IMR-90 (cell line): ENCODE measurements at regions not wholly inside any gene's neighbourhood (a gene's known extent, or its start where the extent isn't known, plus 50 kb on each side); places are given as distances from the start of the nearest gene placed in this dataset.

Experiments used
- ATAC-seq: fragments of 200-7000 bp; cut with Tn5 transposase; 2 replicates; pipeline ENCODE4 v1.9.1; 2020; ENCODE audit warnings: low read depth, mild to moderate bottlenecking, moderate library complexity
- BruUV-seq: library from RNA; stranded (reverse); fragments of 400-500 nt; replicated peaks from 2 replicates; lab custom pipeline; 2021; lab: Mats Ljungman, UMichigan
- CTCF ChIA-PET: fragments of 300-600 bp; formaldehyde crosslinking; extraction: SDS; loops from one replicate; lab custom pipeline; 2021; ENCODE audit warnings: antibody characterized with exemption; lab: Yijun Ruan, JAX
- POLR2A ChIA-PET: fragments of 300-600 bp; sonication (Branson Sonifier 250); formaldehyde crosslinking; loops from one replicate; lab custom pipeline; 2022; ENCODE audit warnings: antibody characterized with exemption; ENCODE audit not compliant: unreplicated experiment; lab: Charles Lee
- DNase-seq: peaks from one replicate; pipeline ENCODE4 v3.0.0; 2013
- H2AFZ ChIP-seq: replicated peaks from 2 replicates; pipeline ENCODE3; 2013; ENCODE audit warnings: low read length, mild to moderate bottlenecking; ENCODE audit not compliant: poor library complexity
- H2AK5ac ChIP-seq: 2 replicates; pipeline ENCODE4 v1.6.1; 2013; ENCODE audit warnings: low read depth, low read length, inconsistent platforms
- H2AK9ac ChIP-seq: replicated peaks from 2 replicates; pipeline ENCODE3; 2013; ENCODE audit warnings: mild to moderate bottlenecking, low read depth, low read length, moderate library complexity; ENCODE audit not compliant: poor library complexity
- H2BK120ac ChIP-seq: 2 replicates; pipeline ENCODE4 v1.6.1; 2013; ENCODE audit warnings: low read depth, low read length, inconsistent platforms
- H2BK15ac ChIP-seq: 3 replicates; pipeline ENCODE4 v1.6.1; 2013; ENCODE audit warnings: low read depth, low read length, inconsistent platforms
- H2BK20ac ChIP-seq: 2 replicates; pipeline ENCODE4 v1.6.1; 2013; ENCODE audit warnings: low read depth, mild to moderate bottlenecking, inconsistent platforms, low read length, moderate library complexity
- H2BK5ac ChIP-seq: 2 replicates; pipeline ENCODE4 v1.6.1; 2013; ENCODE audit warnings: mild to moderate bottlenecking, low read depth, low read length, inconsistent platforms; ENCODE audit not compliant: poor library complexity, severe bottlenecking
- H3K14ac ChIP-seq: replicated peaks from 2 replicates; pipeline ENCODE4 v1.6.1; 2013; ENCODE audit warnings: low read depth, low read length, inconsistent platforms
- H3K18ac ChIP-seq: 2 replicates; pipeline ENCODE4 v1.6.1; 2013; ENCODE audit warnings: low read depth, low read length, control low read depth
- H3K23ac ChIP-seq: 2 replicates; pipeline ENCODE4 v1.6.1; 2013; ENCODE audit warnings: low read depth, low read length, inconsistent platforms
- H3K27ac ChIP-seq: 2 replicates; pipeline ENCODE4 v1.5.1; 2013; ENCODE audit warnings: mild to moderate bottlenecking, control low read depth, low read length; ENCODE audit not compliant: insufficient read depth
- H3K27me3 ChIP-seq: 2 replicates; pipeline ENCODE4 v1.6.1; 2013; ENCODE audit warnings: low read length; ENCODE audit not compliant: control insufficient read depth, insufficient read depth
- H3K36me3 ChIP-seq: 2 replicates; pipeline ENCODE4 v1.6.1; 2013; ENCODE audit warnings: low read length, mixed read lengths; ENCODE audit not compliant: control insufficient read depth, insufficient read depth
- H3K4ac ChIP-seq: 2 replicates; pipeline ENCODE4 v1.6.1; 2013; ENCODE audit warnings: low read depth, low read length, inconsistent platforms
- H3K4me1 ChIP-seq: 2 replicates; pipeline ENCODE4 v1.6.1; 2013; ENCODE audit warnings: low read length, mixed read lengths; ENCODE audit not compliant: control insufficient read depth, insufficient read depth
- H3K4me2 ChIP-seq: 2 replicates; pipeline ENCODE4 v1.6.1; 2013; ENCODE audit warnings: low read depth, mild to moderate bottlenecking, control low read depth, low read length, moderate library complexity
- H3K4me3 ChIP-seq: 2 replicates; pipeline ENCODE4 v1.5.1; 2013; ENCODE audit warnings: low read depth, mild to moderate bottlenecking, control low read depth, low read length, moderate library complexity; ENCODE audit not compliant: insufficient read depth
- H3K56ac ChIP-seq: 2 replicates; pipeline ENCODE4 v1.6.1; 2013; ENCODE audit warnings: low read length, inconsistent platforms; ENCODE audit not compliant: insufficient read depth; ENCODE audit errors: extremely low read depth
- H3K79me1 ChIP-seq, 2 experiments: 2 replicates each; pipeline ENCODE4 v1.6.1; 2013; ENCODE audit warnings: low read length in 2 of 2, inconsistent platforms in 1 of 2, low read depth in 1 of 2
- H3K9ac ChIP-seq: 2 replicates; pipeline ENCODE4 v1.6.1; 2013; ENCODE audit warnings: low read depth, low read length, control low read depth
- H3K9me1 ChIP-seq: 2 replicates; pipeline ENCODE4 v1.6.1; 2013; ENCODE audit warnings: low read length, inconsistent platforms; ENCODE audit not compliant: insufficient read depth
- H3K9me3 ChIP-seq: 2 replicates; pipeline ENCODE4 v1.6.1; 2013; ENCODE audit warnings: low read length; ENCODE audit not compliant: control insufficient read depth, insufficient read depth
- H4K20me1 ChIP-seq: 2 replicates; pipeline ENCODE4 v1.6.1; 2013; ENCODE audit warnings: low read length, inconsistent platforms; ENCODE audit not compliant: insufficient read depth
- H4K5ac ChIP-seq: 2 replicates; pipeline ENCODE4 v1.6.1; 2013; ENCODE audit warnings: mild to moderate bottlenecking, low read depth, low read length, control low read depth
- H4K8ac ChIP-seq, 2 experiments: 2 replicates each; pipeline ENCODE4 v1.6.1; 2013; ENCODE audit warnings: low read depth in 2 of 2, low read length in 2 of 2, control low read depth in 1 of 2, inconsistent platforms in 1 of 2
- H4K91ac ChIP-seq: 2 replicates; pipeline ENCODE4 v1.6.1; 2013; ENCODE audit warnings: low read depth, low read length, inconsistent platforms; ENCODE audit not compliant: insufficient read depth
- BHLHE40 ChIP-seq: fragments of 150-350 bp; IDR thresholded peaks from 2 replicates; pipeline ENCODE4 v1.6.1; 2016; ENCODE audit warnings: mild to moderate bottlenecking, low read depth, low read length
- CHD1 ChIP-seq: IDR thresholded peaks from 2 replicates; pipeline ENCODE4 v1.6.1; 2012; ENCODE audit warnings: low read depth, low read length, improper control_type of control experiment
- FOS ChIP-seq: fragments of 150-350 bp; IDR thresholded peaks from 2 replicates; pipeline ENCODE4 v1.6.1; 2016; ENCODE audit warnings: low read depth, low read length
- MAFK ChIP-seq: IDR thresholded peaks from 2 replicates; pipeline ENCODE4 v1.6.1; 2012; ENCODE audit warnings: low read depth, low read length, improper control_type of control experiment
- WGBS, 2 experiments: methylation state at CpG; one replicate each; pipeline versions ENCODE4 v1.1.5 to v1.1.7; 2013; ENCODE audit warnings: missing lambda C conversion rate in 2 of 2; ENCODE audit not compliant: insufficient read length in 1 of 2; ENCODE audit errors: extremely low coverage in 2 of 2; 5-methylcytosine and 5-hydroxymethylcytosine counted together
- dilution Hi-C: fragments of 300-500 bp; cut with HindIII; formaldehyde crosslinking; loops from one replicate; pipeline ENCODE4 v1.14.3; 2018; ENCODE audit warnings: low sequenced_read_pairs; ENCODE audit not compliant: unreplicated experiment
- in situ Hi-C: fragments of 300-500 bp; cut with MboI; formaldehyde crosslinking; loops from 3 replicates; pipeline ENCODE4 v1.14.3; 2019; ENCODE audit warnings: low sequenced_read_pairs, inconsistent platforms, mixed read lengths
- intact Hi-C: fragments of 100-400 bp; cut with micrococcal nuclease; formaldehyde crosslinking; loops from 2 replicates; pipeline ENCODE4 v1.10.0; 2022
- TF ChIP-seq, protein P1 (sequence below): conservative IDR thresholded peaks from 2 replicates; pipeline ENCODE4 v1.5.1; 2012; ENCODE audit warnings: mild to moderate bottlenecking, low read depth, low read length, improper control_type of control experiment
- TF ChIP-seq, protein P2 (sequence below): fragments of 150-350 bp; IDR thresholded peaks from 2 replicates; pipeline ENCODE4 v1.6.1; 2016; ENCODE audit warnings: low read depth, mild to moderate bottlenecking, low read length, moderate library complexity, borderline replicate concordance
- TF ChIP-seq, protein P3 (sequence below): fragments of 150-350 bp; IDR thresholded peaks from 2 replicates; pipeline ENCODE4 v1.6.1; 2017; ENCODE audit warnings: mild to moderate bottlenecking, antibody characterized with exemption, low read length, low read depth

DNA sequence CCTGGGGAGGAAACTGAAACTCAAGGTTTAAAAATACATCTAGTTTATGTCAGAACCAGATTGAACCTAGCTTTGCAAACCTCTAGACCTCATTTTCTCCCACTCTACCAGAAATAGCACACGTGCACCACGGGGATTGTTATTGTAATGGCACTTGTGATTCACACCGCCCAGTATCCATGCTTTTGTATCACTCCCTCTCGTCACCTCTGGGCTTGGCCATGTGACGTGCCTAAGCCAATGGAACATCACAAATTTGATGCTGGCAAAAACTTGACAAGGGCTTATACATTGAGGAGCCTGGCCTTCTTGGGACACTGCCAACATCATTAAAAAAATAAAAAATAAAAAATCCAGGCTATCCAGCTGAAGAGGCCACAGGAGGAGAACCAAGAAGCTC is 495.8 kb upstream of the POU3F3 start:
- Histone ChIP-seq H2AK9ac (no peak overlapping the region), H2BK20ac (no peak overlapping the region), H4K5ac (no peak overlapping the region), H3K27me3 (no peaks in the 10 kb centered on the region), H3K14ac (no peak overlapping the region), H3K4me2 (no peak overlapping the region), H3K36me3 (no peaks in the 10 kb centered on the region), H3K23ac (no peak overlapping the region), H4K8ac (no peak overlapping the region), H3K79me1 (no peaks in the 10 kb centered on the region), H2AK5ac (no peak overlapping the region), H3K4ac (no peak overlapping the region), H3K18ac (no peak overlapping the region), H3K9me3 (peaks cover 16% of the 10 kb centered on the region), H3K9me1 (no peaks in the 10 kb centered on the region), H3K4me1 (no peaks in the 10 kb centered on the region), H3K9ac (no peak overlapping the region), H4K20me1 (no peaks in the 10 kb centered on the region), H4K91ac (no peak overlapping the region), H2BK5ac (no peak overlapping the region), H3K4me3 (no peak overlapping the region), H3K27ac (no peak overlapping the region), H2BK15ac (no peak overlapping the region), H3K56ac (no peak overlapping the region), H2BK120ac (no peak overlapping the region), H2AFZ (no peak overlapping the region)
- ATAC-seq (no peak), DNase-seq (no peak)
- in situ Hi-C loops (no loop called here), dilution Hi-C loops (no loop called here), intact Hi-C loops (no loop called here)
- no CpG with 5 or more reads among the region's 5 CpGs for WGBS, 2 experiments
- POLR2A ChIA-PET, result no interaction called here
- TF ChIP-seq, protein P1, sequence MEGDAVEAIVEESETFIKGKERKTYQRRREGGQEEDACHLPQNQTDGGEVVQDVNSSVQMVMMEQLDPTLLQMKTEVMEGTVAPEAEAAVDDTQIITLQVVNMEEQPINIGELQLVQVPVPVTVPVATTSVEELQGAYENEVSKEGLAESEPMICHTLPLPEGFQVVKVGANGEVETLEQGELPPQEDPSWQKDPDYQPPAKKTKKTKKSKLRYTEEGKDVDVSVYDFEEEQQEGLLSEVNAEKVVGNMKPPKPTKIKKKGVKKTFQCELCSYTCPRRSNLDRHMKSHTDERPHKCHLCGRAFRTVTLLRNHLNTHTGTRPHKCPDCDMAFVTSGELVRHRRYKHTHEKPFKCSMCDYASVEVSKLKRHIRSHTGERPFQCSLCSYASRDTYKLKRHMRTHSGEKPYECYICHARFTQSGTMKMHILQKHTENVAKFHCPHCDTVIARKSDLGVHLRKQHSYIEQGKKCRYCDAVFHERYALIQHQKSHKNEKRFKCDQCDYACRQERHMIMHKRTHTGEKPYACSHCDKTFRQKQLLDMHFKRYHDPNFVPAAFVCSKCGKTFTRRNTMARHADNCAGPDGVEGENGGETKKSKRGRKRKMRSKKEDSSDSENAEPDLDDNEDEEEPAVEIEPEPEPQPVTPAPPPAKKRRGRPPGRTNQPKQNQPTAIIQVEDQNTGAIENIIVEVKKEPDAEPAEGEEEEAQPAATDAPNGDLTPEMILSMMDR, result no peak
- TF ChIP-seq MAFK (no peak), FOS (no peak), CHD1 (no peak), BHLHE40 (no peak)
- TF ChIP-seq, protein P2, sequence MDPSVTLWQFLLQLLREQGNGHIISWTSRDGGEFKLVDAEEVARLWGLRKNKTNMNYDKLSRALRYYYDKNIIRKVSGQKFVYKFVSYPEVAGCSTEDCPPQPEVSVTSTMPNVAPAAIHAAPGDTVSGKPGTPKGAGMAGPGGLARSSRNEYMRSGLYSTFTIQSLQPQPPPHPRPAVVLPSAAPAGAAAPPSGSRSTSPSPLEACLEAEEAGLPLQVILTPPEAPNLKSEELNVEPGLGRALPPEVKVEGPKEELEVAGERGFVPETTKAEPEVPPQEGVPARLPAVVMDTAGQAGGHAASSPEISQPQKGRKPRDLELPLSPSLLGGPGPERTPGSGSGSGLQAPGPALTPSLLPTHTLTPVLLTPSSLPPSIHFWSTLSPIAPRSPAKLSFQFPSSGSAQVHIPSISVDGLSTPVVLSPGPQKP, result no peak
- TF ChIP-seq, protein P3, sequence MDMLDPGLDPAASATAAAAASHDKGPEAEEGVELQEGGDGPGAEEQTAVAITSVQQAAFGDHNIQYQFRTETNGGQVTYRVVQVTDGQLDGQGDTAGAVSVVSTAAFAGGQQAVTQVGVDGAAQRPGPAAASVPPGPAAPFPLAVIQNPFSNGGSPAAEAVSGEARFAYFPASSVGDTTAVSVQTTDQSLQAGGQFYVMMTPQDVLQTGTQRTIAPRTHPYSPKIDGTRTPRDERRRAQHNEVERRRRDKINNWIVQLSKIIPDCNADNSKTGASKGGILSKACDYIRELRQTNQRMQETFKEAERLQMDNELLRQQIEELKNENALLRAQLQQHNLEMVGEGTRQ, result no peak
- no TSS peak for BruUV-seq
- CTCF ChIA-PET, result no interaction called here
